Body of pancreas (tissue), 4 donors: ENCODE measurements at regions not wholly inside any gene's neighbourhood (a gene's known extent, or its start where the extent isn't known, plus 50 kb on each side); places are given as distances from the start of the nearest gene placed in this dataset.

Experiments
- POLR2A ChIP-seq, 3 donors: fragments of 450-650 bp; IDR thresholded peaks; one replicate each; pipeline ENCODE4 v1.6.1; 2016; ENCODE audit warnings: antibody characterized with exemption in 3 of 3, mild to moderate bottlenecking in 2 of 3
- TF ChIP-seq, protein P1 (sequence below), 7 experiments: fragments of 450-650 bp in 4 of 7; fragments of 200-600 bp in 3 of 7; sonication (generic) in 3 of 7; IDR thresholded peaks; one replicate each; pipeline ENCODE4 v1.5.1; 2016 to 2019; ENCODE audit warnings: antibody characterized with exemption in 7 of 7

DNA sequence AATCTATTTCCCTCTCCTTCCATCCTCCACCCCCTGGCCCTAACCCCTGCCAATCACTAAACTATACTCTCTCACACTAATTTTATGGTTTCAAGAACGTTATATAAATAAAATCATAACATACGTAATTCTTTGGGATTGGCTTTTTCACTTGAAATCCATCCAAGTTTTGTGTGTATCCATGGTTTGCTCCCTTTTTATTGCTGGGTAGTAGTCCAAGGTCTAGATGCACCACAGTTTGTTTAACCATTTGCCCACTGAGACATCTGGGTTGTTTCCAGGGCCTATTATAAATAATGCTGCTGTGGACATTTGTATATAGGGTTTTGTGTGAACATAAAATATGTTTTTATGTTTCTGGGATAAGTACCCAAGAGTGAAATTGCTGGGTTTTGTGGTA is 61.4 kb downstream of the TEX35 start:
- TF ChIP-seq POLR2A (IDR thresholded peaks at IDR 0.05): no peak
- TF ChIP-seq, protein P1, sequence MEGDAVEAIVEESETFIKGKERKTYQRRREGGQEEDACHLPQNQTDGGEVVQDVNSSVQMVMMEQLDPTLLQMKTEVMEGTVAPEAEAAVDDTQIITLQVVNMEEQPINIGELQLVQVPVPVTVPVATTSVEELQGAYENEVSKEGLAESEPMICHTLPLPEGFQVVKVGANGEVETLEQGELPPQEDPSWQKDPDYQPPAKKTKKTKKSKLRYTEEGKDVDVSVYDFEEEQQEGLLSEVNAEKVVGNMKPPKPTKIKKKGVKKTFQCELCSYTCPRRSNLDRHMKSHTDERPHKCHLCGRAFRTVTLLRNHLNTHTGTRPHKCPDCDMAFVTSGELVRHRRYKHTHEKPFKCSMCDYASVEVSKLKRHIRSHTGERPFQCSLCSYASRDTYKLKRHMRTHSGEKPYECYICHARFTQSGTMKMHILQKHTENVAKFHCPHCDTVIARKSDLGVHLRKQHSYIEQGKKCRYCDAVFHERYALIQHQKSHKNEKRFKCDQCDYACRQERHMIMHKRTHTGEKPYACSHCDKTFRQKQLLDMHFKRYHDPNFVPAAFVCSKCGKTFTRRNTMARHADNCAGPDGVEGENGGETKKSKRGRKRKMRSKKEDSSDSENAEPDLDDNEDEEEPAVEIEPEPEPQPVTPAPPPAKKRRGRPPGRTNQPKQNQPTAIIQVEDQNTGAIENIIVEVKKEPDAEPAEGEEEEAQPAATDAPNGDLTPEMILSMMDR (IDR thresholded peaks at IDR 0.05): no peak
